HFFc6 (cell line): ENCODE measurements at regions not wholly inside any gene's neighbourhood (a gene's known extent, or its start where the extent isn't known, plus 50 kb on each side); places are given as distances from the start of the nearest gene placed in this dataset.
"Not testable (repeated sequence)": the region's sequence is repeated elsewhere in the genome, so short reads cannot be mapped to it uniquely, and the experiment has no call there.

Source experiments
- DNase-seq: peaks from one replicate; pipeline ENCODE4 v3.0.0-alpha.2; 2018
- H3K27ac Mint-ChIP-seq: 2 replicates; pipeline ENCODE4 v1.8.0; 2020; ENCODE audit warnings: mild to moderate bottlenecking, mixed read lengths
- H3K27me3 Mint-ChIP-seq: 2 replicates; pipeline ENCODE4 v1.8.0; 2021; ENCODE audit warnings: mild to moderate bottlenecking, moderate library complexity, mixed read lengths; ENCODE audit not compliant: insufficient read depth
- H3K36me3 Mint-ChIP-seq: 2 replicates; pipeline ENCODE4 v1.8.0; 2021; ENCODE audit warnings: low read depth, mixed read lengths
- H3K4me1 Mint-ChIP-seq: 2 replicates; pipeline ENCODE4 v1.8.0; 2020; ENCODE audit warnings: low read depth, mixed read lengths
- H3K4me3 Mint-ChIP-seq: 2 replicates; pipeline ENCODE4 v1.8.0; 2020; ENCODE audit warnings: mild to moderate bottlenecking, moderate library complexity, mixed read lengths
- H3K9me3 Mint-ChIP-seq: 2 replicates; pipeline ENCODE4 v1.8.0; 2020; ENCODE audit warnings: mild to moderate bottlenecking, mixed read lengths
- TF ChIP-seq, protein P1 (sequence below): fragments of 200-600 bp; sonication (generic); IDR thresholded peaks from 2 replicates; pipeline ENCODE4 v1.5.0; 2021; ENCODE audit warnings: antibody characterized with exemption, mild to moderate bottlenecking

DNA sequence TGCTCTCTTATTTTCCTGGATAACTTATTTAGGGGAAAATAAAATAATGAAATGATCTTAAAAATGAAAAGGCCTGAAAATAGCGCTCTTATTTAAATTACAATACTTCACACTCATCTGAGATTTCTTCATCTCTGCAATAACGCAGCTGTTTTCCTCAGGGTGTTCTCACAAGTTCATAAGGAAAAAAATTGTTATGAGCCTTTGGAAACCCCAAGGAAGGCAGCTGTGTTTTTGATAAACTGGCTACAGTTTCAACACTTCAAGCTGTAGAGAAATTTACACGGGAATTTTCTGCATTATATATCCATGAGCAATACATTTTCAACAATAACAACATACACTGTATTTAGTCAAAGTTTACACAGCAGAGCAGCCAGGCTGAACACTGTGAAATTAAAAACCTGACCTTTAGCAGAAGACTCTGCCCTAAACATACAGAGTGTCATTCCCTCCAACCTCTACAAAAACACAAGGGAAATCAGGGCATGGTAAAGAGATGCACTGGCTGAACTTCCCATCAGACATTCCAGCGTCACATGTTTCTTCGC, 959.6 kb downstream of the SLC4A3 start:
- Mint-ChIP-seq H3K36me3 (no peaks in the 10 kb centered on the region), H3K9me3 (no peaks in the 10 kb centered on the region), H3K4me1 (peaks cover 25% of the 10 kb centered on the region), H3K27me3 (no peaks in the 10 kb centered on the region; the same call in 1 of the 2 replicates), H3K27ac (no peak overlapping the region), H3K4me3 (no peak overlapping the region)
- no peak for DNase-seq
- TF ChIP-seq, protein P1, sequence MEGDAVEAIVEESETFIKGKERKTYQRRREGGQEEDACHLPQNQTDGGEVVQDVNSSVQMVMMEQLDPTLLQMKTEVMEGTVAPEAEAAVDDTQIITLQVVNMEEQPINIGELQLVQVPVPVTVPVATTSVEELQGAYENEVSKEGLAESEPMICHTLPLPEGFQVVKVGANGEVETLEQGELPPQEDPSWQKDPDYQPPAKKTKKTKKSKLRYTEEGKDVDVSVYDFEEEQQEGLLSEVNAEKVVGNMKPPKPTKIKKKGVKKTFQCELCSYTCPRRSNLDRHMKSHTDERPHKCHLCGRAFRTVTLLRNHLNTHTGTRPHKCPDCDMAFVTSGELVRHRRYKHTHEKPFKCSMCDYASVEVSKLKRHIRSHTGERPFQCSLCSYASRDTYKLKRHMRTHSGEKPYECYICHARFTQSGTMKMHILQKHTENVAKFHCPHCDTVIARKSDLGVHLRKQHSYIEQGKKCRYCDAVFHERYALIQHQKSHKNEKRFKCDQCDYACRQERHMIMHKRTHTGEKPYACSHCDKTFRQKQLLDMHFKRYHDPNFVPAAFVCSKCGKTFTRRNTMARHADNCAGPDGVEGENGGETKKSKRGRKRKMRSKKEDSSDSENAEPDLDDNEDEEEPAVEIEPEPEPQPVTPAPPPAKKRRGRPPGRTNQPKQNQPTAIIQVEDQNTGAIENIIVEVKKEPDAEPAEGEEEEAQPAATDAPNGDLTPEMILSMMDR: no peak

DNA sequence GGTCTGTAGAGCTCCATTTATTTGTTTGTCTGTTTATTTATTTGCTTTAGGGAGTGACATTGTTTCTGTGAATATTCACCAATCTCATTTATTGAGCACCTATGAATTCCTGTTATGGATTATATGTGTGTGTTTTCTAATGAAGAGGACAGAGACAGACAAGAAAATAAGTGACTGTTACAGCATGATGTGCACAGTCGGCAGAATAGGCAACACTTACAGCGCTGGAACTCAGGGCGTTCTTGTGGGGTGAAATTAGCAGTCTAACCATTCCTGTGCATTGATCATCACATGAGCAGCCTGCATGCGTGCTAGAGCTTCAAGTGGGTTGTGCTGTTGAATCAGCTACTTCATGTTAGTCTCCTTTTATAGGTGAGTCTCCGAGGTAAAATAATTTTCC, 960.7 kb downstream of the SLC4A3 start:
- DNase-seq: no peak
- Mint-ChIP-seq H3K4me3 (no peak overlapping the region), H3K4me1 (peaks cover 25% of the 10 kb centered on the region), H3K36me3 (no peaks in the 10 kb centered on the region), H3K27me3 (no peaks in the 10 kb centered on the region; the same call in 1 of the 2 replicates), H3K9me3 (no peaks in the 10 kb centered on the region), H3K27ac (no peak overlapping the region)
- TF ChIP-seq, protein P1: no peak

GRCh38 chr2:220590476-220590875, 963.0 kb downstream of the SLC4A3 start:
- TF ChIP-seq, protein P1: no peak
- H3K9me3 Mint-ChIP-seq: no peaks in the 10 kb centered on the region
- H3K36me3 Mint-ChIP-seq: no peaks in the 10 kb centered on the region
- H3K27ac Mint-ChIP-seq: no peak overlapping the region
- H3K4me1 Mint-ChIP-seq: peaks cover 16% of the 10 kb centered on the region
- H3K4me3 Mint-ChIP-seq: no peak overlapping the region
- no peaks in the 10 kb centered on the region; the same call in 1 of the 2 replicates for H3K27me3 Mint-ChIP-seq
- no peak for DNase-seq

DNA sequence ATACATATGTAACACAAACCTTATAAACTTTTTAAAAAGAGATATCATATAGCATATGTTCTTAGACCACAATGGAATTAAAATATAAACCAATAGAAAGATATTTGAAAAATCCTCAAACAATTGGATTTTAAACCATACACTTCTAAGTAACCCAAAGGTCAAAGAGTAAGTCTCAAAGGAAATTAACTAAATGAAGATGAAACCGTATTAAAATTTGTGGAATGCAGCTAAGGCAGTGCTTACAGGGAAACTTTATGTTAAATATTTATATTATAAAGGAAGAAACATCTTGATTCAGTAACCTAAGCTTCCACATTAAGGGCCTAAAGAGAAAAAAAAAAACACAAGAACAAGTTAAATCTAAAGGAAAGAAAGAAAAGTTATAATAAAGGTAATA, 966.1 kb downstream of the SLC4A3 start:
- Mint-ChIP-seq H3K4me3 (no peak overlapping the region), H3K4me1 (no peaks in the 10 kb centered on the region), H3K36me3 (no peaks in the 10 kb centered on the region), H3K27ac (no peak overlapping the region), H3K9me3 (no peaks in the 10 kb centered on the region), H3K27me3 (no peaks in the 10 kb centered on the region)
- TF ChIP-seq, protein P1: no peak
- no peak for DNase-seq

- Mint-ChIP-seq H3K9me3 (no peaks in the 10 kb centered on the region), H3K4me3 (no peak overlapping the region), H3K4me1 (no peaks in the 10 kb centered on the region), H3K27ac (no peak overlapping the region), H3K27me3 (peaks cover 3% of the 10 kb centered on the region), H3K36me3 (no peaks in the 10 kb centered on the region)
- no peak for DNase-seq
- TF ChIP-seq, protein P1: no peak
Observed at GRCh38 chr2:220601674-220602073, 970.4 kb downstream of the EPHA4 start.

GRCh38 chr2:220613004-220613403, 959.1 kb downstream of the EPHA4 start:
- H3K4me3 Mint-ChIP-seq, H3K4me1 Mint-ChIP-seq, H3K36me3 Mint-ChIP-seq, DNase-seq, H3K9me3 Mint-ChIP-seq, H3K27me3 Mint-ChIP-seq, H3K27ac Mint-ChIP-seq: not testable (repeated sequence)
